GM19455 (cell line): ENCODE measurements at regions not wholly inside any gene's neighbourhood (a gene's known extent, or its start where the extent isn't known, plus 50 kb on each side); places are given as distances from the start of the nearest gene placed in this dataset.
A peak's percentile ranks its signal among the peaks of the same experiment; 100 is the strongest.

Experiments used
- ATAC-seq: cut with Tn5 transposase; IDR thresholded peaks from one replicate; pipeline ENCODE4 v1.9.1; 2021; ENCODE audit not compliant: unreplicated experiment

- ATAC-seq = no peak
Measured at GRCh38 chr13:74004109-74004508, 130.1 kb downstream of the KLF12 start.

DNA sequence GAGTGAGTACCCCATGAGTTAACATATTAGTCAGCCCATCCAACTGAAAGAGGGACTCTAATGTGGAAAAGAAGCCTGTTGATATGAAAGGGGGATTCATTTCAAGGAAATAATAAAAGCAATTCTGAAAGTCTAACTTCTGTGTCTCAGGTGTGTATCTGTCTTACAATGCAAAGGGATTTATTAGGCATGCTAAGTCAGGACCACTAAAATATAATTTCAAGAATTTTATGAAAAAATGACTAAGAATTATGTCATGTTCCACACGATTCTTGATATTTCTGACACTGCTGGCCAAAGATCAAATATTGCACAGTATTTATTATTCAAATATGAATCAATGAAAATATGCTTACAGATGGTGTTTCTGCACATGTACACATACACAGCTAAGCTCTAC, 130.8 kb downstream of the KLF12 start:
- ATAC-seq = no peak

DNA sequence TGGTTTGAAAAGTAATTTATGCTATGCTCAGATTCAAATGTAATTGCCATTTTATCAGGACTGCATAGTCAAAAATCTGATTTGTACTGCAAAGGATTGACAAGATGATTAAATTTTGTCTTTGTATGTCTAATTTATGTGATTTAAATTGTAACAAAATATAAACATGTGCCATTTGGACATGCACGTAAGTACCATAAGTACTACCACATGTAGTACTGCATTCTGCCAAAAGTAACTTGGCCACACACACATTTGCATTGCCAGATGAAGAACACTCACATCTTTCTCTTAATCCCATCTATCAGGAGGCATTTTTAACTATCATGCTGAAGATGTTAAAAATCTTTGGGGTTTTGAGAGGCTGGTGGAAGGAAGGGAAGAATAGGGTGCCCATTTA, 133.3 kb downstream of the KLF12 start:
- ATAC-seq = no peak

DNA sequence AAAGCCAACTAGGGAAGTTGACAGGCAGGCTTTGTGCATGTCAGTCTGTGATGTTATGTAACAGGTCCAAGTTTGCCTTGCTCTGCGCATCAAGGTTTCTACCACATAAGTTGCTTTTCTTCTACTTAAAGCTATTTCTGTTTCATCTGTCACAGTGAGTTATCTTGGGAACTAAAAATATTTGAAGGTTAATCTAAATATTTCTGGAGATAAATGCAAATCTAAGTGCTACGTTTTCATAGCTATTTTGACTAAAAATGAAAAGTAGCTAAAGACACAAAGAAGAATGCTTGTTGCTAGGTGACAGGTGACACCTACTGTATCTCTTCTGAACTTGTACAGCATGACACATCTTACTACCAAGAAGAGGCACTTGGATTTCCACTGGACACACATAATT, 135.6 kb downstream of the KLF12 start:
- ATAC-seq = peak; percentile 81

DNA sequence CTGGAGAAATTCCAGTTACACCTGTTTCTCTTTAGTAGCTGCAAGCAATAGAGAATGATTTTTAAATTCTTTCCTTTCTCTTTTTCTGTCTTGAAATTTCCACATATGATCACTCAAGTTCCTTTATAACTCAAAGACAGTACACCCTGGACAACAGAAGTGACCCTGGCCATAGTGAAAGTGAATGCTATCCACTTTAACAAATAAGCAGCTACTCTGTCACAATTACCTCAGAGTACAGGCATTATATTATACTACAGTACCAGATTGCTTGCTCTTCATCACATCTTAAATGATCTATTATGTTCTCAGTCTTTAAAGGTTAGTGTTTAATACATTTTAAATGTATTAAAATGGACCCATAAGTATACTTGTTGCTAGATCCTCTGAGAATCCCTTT, 136.2 kb downstream of the KLF12 start:
- no peak for ATAC-seq

DNA sequence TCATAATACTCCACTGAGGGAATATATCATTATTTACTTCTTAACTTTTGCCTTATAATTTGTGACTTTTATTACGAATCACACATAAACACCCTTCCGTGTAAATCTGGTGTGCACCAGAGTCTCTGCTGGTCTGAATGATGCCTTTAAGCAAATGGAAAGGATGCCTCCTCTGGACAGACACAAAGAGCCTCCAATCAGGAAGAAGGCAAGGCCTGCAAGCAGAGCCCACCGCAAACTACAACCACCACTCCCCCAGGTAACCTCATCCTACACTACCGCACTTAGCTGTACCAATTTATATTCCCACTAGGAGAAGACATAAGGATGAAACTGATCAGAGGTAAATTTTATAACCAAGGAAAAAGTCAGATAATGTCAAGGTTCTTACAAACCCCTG, 137.6 kb downstream of the KLF12 start:
- no peak for ATAC-seq

GRCh38 chr13:73995736-73996135, 138.5 kb downstream of the KLF12 start:
- no peak for ATAC-seq

GRCh38 chr13:73993661-73994060, 140.5 kb downstream of the KLF12 start:
- no peak for ATAC-seq

DNA sequence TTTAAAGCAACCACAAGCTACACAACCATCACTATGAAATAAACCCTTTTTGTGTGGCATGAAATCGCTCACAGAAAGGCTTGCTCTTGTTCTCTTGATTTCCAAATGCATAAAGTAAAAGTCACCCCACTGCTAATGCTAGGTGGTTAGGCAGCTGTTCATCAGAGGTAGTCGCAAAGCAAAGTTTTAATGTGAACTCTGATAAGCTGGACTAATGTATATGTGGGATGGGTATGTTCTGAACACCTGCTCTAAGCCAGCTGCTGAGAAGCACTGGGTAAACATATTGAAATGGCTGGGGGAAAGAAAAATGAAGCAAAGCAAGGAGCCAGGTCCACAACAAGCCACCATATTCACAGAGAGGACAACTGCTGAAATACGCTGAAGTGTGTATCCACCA, 142.3 kb downstream of the KLF12 start:
- ATAC-seq = no peak

DNA sequence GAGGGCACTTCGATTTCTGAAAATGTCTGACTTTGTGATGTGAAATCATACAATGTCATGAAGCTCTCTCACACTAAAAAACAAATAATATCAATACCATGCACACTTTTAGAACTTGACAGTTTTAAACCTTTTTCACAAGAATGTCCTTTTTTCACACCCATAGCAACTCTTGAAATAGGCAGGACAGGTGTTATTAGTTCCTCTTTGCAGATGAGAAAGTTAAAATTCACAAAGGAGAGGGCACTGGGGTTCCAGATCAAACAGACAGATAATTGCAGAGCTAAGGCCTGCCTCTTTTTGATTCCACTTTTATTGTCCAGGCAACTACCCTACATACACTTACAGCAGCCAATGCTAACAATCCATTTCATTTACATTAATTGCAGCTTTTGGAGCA, 142.8 kb downstream of the KLF12 start:
- no peak for ATAC-seq

GRCh38 chr13:73989244-73989843, 144.9 kb downstream of the KLF12 start:
- no peak for ATAC-seq

GRCh38 chr13:73988461-73988860, 145.7 kb downstream of the KLF12 start:
- no peak for ATAC-seq

DNA sequence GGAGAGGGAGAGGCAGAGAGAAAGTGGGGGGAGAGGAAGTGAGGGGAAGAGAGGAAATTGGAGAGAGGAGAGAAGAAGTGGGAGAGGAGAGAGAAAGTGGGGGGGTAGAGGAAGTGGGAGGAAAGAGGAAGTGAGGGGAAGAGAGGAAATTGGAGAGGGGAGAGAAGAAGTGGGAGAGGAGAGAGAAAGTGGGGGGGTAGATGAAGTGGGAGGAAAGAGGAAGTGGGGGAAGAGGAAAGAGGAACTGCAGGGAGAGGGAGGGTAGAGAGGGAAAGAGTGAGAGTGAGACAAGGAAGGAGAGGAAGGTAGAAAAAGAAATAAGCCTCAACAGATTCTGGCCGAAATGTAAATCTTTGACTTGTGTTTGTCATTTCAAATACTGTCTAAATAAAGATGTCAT, 146.6 kb downstream of the KLF12 start:
- ATAC-seq = no peak

DNA sequence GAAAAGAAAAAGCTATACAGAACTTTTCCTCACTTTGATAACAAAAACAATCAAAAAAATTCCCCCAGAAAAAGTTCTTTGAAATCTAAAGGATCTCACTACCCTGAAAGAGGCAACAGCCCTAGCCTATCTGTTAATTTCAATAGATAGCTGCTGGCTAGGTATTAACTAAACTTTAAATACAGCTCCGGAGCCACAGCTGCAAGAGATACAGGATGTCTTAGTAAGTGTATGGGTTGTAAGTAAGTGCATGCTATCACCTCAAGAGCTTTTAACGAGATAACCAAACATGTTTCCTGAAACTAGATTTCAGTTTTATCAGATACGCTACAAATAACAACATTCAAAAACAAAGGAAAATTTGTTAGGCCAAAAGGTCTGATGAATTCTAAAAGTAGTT, 148.4 kb downstream of the KLF12 start:
- ATAC-seq = no peak

DNA sequence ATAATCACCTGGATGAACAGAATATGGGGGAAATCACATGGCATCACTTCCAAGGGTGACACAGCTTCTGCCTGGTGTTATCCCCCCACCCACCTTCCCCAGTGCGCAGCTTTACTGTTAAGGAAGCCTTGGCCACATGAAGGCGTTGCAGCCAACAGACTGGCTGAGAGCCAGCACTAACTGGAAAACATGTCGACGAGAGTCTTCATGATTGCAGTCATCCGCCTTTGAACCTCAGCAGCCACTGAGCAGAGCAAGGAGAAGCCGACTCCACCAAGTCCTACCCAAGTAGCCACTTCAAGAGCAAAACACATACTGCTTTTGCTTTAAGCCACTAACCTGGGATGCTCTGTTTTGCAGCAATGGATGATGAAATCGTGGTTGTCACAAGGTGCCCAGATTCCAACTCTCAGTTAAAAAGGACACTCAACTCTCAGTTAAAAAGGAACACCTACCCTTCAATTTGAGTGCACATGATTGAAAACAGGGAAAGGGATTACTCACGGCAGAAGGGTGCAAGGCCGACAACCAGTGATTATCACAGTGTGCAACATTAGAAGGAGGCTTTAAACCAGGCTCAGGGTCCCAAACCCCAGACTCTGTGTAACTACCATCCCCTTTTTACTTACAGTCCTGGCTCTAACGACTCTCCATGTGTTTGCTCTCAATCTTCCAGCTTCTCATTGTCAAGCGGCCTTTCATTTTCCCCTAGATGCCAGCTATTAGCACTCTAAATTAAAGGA, 149.1 kb downstream of the KLF12 start:
- no peak for ATAC-seq

- ATAC-seq = no peak
Measured at GRCh38 chr13:73984201-73984600, 150.0 kb downstream of the KLF12 start.

DNA sequence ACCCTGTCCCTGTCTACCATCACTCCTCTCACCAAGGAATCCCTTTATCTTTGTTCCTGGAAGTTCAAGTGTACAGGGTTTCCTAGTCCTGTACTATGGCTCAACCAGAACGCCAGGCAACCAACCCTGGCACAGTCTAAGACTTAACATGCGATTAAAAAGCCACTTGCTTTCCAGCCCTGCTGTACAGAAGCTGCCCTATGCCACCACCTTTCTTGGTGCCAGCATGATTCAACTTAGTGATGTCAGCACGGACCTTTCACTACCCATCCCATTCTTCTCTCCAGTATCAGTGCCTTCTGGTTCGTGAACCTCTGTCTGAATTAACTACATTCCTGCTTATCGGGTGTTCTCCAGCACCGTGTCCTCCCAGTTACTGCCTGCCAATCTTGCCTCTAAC, 151.1 kb downstream of the KLF12 start:
- ATAC-seq = no peak

DNA sequence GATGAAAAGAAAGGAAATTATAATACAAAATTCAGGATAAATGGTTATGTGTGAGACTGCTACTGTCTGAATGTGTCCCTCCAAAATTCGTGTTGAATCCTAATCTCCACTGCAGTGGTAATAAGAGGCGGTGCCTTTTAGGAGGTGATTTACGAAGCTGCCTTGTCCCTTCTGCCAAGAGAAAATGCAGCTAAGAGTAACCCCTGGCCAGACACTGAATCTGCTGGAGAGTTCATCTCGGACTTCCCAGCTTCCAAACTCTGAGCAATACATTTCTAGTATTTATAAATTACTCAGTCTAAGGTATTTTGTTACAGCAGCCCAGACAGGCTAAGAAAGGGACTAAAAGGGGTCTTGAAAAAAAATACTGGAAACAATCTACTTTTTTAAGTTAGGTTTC, 152.6 kb downstream of the KLF12 start:
- ATAC-seq = no peak

DNA sequence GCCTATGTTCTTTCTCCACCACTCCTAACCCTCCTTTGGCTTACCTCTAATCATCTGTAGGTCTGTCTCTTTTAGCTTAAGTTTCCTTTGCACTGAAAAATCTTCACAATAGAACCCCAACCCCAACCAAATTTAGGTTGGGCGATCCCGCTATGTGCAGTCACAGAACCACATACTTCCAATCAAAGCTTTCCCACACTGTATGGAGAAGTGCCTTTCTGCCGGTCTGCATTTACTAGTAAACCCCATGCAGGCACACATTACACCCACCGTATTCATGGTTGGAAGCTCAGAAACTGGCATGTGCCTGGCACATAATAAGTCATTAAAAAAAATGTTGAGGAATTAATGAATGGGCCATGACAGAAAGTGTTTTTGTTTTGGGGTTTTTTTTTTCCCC, 158.4 kb downstream of the KLF12 start:
- ATAC-seq = no peak

DNA sequence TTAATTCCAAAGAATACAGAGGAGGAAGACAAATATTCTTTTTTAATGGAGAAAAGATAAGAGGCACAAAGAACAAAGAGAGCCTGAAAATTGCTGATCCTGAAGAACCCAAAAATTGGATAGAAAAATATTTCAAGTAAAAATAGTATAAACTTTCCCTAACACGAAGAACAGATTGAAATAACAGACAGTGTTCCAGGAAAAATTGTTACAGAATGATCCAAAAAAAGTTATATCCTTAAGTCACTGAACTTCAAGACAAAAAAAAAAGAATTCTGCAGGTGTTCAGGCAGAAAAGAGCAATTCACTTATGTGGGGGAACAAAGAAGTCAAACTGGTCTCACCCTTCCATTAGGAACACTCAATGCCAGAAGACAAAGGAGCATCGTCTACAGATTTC, 160.2 kb downstream of the KLF12 start:
- no peak for ATAC-seq

- ATAC-seq = no peak
Measured at GRCh38 chr13:73973156-73973555, 161.0 kb downstream of the KLF12 start.

GRCh38 chr13:73972545-73972944, 161.7 kb downstream of the KLF12 start:
- ATAC-seq = no peak

DNA sequence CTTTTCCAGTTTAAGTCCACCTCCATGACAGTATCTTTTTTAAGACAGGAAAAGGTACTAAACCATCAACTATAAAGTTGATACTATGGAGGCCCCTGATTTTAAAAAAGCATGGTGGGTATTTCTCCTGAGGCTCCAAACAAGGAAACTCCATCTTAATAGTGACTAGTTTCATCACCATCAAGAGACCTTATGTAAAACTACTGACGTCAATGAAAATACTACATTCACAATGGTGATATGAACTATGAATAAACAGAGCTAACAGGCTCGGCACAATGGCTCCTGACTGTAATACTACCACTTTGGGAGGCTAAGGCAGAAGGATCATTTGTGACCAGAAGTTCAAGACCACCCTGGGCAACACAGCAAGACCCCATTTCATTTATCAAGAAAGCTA, 162.7 kb downstream of the KLF12 start:
- ATAC-seq = no peak
